GM23248 (cell line): ENCODE measurements at regions not wholly inside any gene's neighbourhood (a gene's known extent, or its start where the extent isn't known, plus 50 kb on each side); places are given as distances from the start of the nearest gene placed in this dataset.

Source experiments
- DNase-seq: peaks from one replicate; pipeline ENCODE4 v3.0.0-alpha.2; 2015
- H2AFZ ChIP-seq: fragments of 200-600 bp; sonication (generic); 2 replicates; pipeline ENCODE4 v1.6.1; 2016; ENCODE audit warnings: antibody characterized with exemption
- H3F3A ChIP-seq: fragments of 200-600 bp; sonication (generic); 2 replicates; pipeline ENCODE4 v1.6.1; 2016; ENCODE audit warnings: mild to moderate bottlenecking, antibody characterized with exemption, mixed run types; ENCODE audit not compliant: insufficient read depth
- H3K27ac ChIP-seq: fragments of 200-600 bp; sonication (generic); 2 replicates; pipeline ENCODE4 v1.5.1; 2016; ENCODE audit warnings: mild to moderate bottlenecking
- H3K27me3 ChIP-seq: fragments of 200-600 bp; sonication (generic); replicated peaks from 2 replicates; pipeline ENCODE4 v1.6.1; 2016; ENCODE audit warnings: mild to moderate bottlenecking; ENCODE audit not compliant: insufficient read depth
- H3K36me3 ChIP-seq: fragments of 200-600 bp; sonication (generic); 2 replicates; pipeline ENCODE4 v1.6.1; 2016; ENCODE audit warnings: low read depth, mild to moderate bottlenecking
- H3K4me1 ChIP-seq: fragments of 200-600 bp; sonication (generic); 2 replicates; pipeline ENCODE4 v1.6.1; 2016; ENCODE audit warnings: mild to moderate bottlenecking; ENCODE audit not compliant: insufficient read depth
- H3K4me2 ChIP-seq: fragments of 200-600 bp; sonication (generic); one replicate; pipeline ENCODE4 v1.6.1; 2016; ENCODE audit warnings: mild to moderate bottlenecking; ENCODE audit not compliant: unreplicated experiment
- H3K4me3 ChIP-seq: fragments of 200-600 bp; sonication (generic); 2 replicates; pipeline ENCODE4 v1.5.1; 2016; ENCODE audit warnings: mild to moderate bottlenecking
- H3K79me2 ChIP-seq: fragments of 200-600 bp; sonication (generic); 2 replicates; pipeline ENCODE4 v1.6.1; 2016; ENCODE audit warnings: mild to moderate bottlenecking; ENCODE audit not compliant: insufficient read depth
- H3K9ac ChIP-seq: fragments of 200-600 bp; sonication (generic); 2 replicates; pipeline ENCODE4 v1.6.1; 2016; ENCODE audit warnings: mild to moderate bottlenecking
- H3K9me2 ChIP-seq: fragments of 200-600 bp; sonication (generic); 2 replicates; pipeline ENCODE4 v1.6.1; 2016; ENCODE audit warnings: mixed run types, mild to moderate bottlenecking, moderate library complexity; ENCODE audit not compliant: insufficient read depth
- H3K9me3 ChIP-seq: fragments of 200-600 bp; sonication (generic); one replicate; pipeline ENCODE4 v1.6.1; 2017; ENCODE audit warnings: low read depth
- H4K20me1 ChIP-seq: fragments of 200-600 bp; sonication (generic); 2 replicates; pipeline ENCODE4 v1.6.0; 2016; ENCODE audit not compliant: insufficient read depth
- EZH2 ChIP-seq: fragments of 200-600 bp; sonication (generic); IDR thresholded peaks from 2 replicates; pipeline ENCODE4 v1.6.1; 2018; ENCODE audit warnings: antibody characterized with exemption, mild to moderate bottlenecking; ENCODE audit not compliant: insufficient read depth, poor library complexity, severe bottlenecking
- EZH2phosphoT487 ChIP-seq: fragments of 200-600 bp; sonication (generic); IDR thresholded peaks from 2 replicates; pipeline ENCODE4 v1.6.1; 2018; ENCODE audit warnings: antibody characterized with exemption, moderate library complexity, mild to moderate bottlenecking, low read depth; ENCODE audit not compliant: insufficient read depth
- WGBS, 2 experiments: methylation state at CpG; one replicate each; pipeline ENCODE4 v1.1.6; 2015 to 2017; ENCODE audit warnings: low lambda C conversion rate in 2 of 2, low coverage in 1 of 2; ENCODE audit errors: missing lambda C conversion rate in 2 of 2; 5-methylcytosine and 5-hydroxymethylcytosine counted together
- in situ Hi-C: fragments of 300-500 bp; cut with MboI; formaldehyde crosslinking; loops from 2 replicates; pipeline ENCODE4 v1.15.0; 2020

GRCh38 chr2:216915557-216916150 lies 55.8 kb upstream of the TNP1 start:
- peak; percentile 30 for DNase-seq
- H3K9ac ChIP-seq: no peak overlapping the region
- H2AFZ ChIP-seq: peak overlapping the region; percentile 52
- H3K79me2 ChIP-seq: no peaks in the 10 kb centered on the region
- H4K20me1 ChIP-seq: no peaks in the 10 kb centered on the region
- H3K27me3 ChIP-seq: no peaks in the 10 kb centered on the region
- no peak overlapping the region for H3K4me3 ChIP-seq
- no peaks in the 10 kb centered on the region for H3K36me3 ChIP-seq
- H3K9me3 ChIP-seq: no peaks in the 10 kb centered on the region
- H3K9me2 ChIP-seq: no peaks in the 10 kb centered on the region
- H3K4me2 ChIP-seq: no peak overlapping the region
- in situ Hi-C loops: no loop called here
- TF ChIP-seq EZH2 (no peak), EZH2phosphoT487 (no peak)
- WGBS, 2 experiments: 28 to 29% methylated on average over 12 of the region's 12 CpGs
- peaks cover 5% of the 10 kb centered on the region for H3F3A ChIP-seq
- H3K4me1 ChIP-seq: peaks cover 34% of the 10 kb centered on the region
- peak overlapping the region; percentile 41; the same call in 1 of the 2 replicates for H3K27ac ChIP-seq

DNA sequence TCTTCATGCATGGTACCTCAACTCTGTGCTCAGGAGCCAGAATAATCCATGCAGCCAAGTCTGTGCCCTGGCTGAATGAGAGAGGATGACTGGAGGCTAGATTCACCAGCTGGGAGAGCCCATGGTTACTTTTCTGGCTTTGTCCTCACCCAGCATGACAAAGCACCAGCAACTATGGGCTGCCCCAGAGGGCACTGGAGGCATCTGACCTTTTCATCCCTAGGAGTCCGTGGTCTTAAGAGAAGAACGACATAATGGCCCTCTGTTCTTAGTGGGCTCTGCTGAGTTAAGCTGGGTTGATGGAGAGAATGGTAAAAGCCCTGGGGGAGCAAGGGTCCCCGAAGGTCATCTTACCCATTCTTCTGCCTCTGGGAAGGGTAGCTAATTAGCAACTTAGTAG lies 54.6 kb upstream of the TNP1 start:
- H3K9me3 ChIP-seq: no peaks in the 10 kb centered on the region
- no peak overlapping the region for H3K4me2 ChIP-seq
- peaks cover 34% of the 10 kb centered on the region for H3K4me1 ChIP-seq
- H3K27me3 ChIP-seq: no peaks in the 10 kb centered on the region
- in situ Hi-C loops: no loop called here
- WGBS, 2 experiments: 95 to 98% methylated on average over 3 of the region's 3 CpGs
- TF ChIP-seq EZH2 (no peak), EZH2phosphoT487 (no peak)
- no peaks in the 10 kb centered on the region for H3K9me2 ChIP-seq
- H3K79me2 ChIP-seq: no peaks in the 10 kb centered on the region
- no peak overlapping the region for H3K27ac ChIP-seq
- peaks cover 5% of the 10 kb centered on the region for H3F3A ChIP-seq
- no peaks in the 10 kb centered on the region for H3K36me3 ChIP-seq
- DNase-seq: no peak
- H3K4me3 ChIP-seq: no peak overlapping the region
- no peak overlapping the region for H3K9ac ChIP-seq
- no peaks in the 10 kb centered on the region for H4K20me1 ChIP-seq
- H2AFZ ChIP-seq: no peak overlapping the region

- H3K9ac ChIP-seq: no peak overlapping the region
- H4K20me1 ChIP-seq: no peaks in the 10 kb centered on the region
- no peaks in the 10 kb centered on the region for H3K27me3 ChIP-seq
- in situ Hi-C loops: no loop called here
- no peak overlapping the region for H3K4me3 ChIP-seq
- no peak overlapping the region for H2AFZ ChIP-seq
- peaks cover 5% of the 10 kb centered on the region for H3F3A ChIP-seq
- no peak overlapping the region for H3K27ac ChIP-seq
- H3K79me2 ChIP-seq: no peaks in the 10 kb centered on the region
- H3K4me2 ChIP-seq: no peak overlapping the region
- H3K9me2 ChIP-seq: no peaks in the 10 kb centered on the region
- H3K9me3 ChIP-seq: no peaks in the 10 kb centered on the region
- DNase-seq: peak; percentile 77
- no peak for TF ChIP-seq EZH2
- no peak for TF ChIP-seq EZH2phosphoT487
- H3K4me1 ChIP-seq: peaks cover 20% of the 10 kb centered on the region
- no peaks in the 10 kb centered on the region for H3K36me3 ChIP-seq
These were observed 52.0 kb upstream of the TNP1 start for GRCh38 chr2:216911886-216912285.

DNA sequence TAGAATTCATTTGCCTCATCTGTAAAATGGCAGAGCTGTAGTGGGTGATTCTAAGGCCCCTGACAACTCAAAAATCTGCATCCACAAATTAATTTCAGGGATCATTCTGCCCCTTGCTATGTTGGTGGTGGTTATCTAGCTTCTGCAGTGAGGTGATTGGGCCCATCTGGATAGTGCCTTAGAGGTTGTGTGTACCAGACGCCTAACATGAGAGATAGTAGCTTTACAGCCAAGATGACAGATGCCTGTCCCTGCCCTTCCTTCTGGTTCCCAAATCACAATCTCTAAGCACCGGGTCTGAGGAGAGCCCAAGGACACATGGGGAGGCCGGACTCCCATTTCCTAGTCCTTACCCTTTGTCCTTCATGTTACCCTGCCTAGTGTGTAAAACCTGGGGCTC lies 51.1 kb upstream of the TNP1 start:
- no peak for TF ChIP-seq EZH2
- TF ChIP-seq EZH2phosphoT487: no peak
- H3K4me3 ChIP-seq: no peak overlapping the region
- no peak overlapping the region for H2AFZ ChIP-seq
- H3K9me2 ChIP-seq: no peaks in the 10 kb centered on the region
- H3K27ac ChIP-seq: no peak overlapping the region
- WGBS, 2 experiments: 81 to 86% methylated on average over 3 of the region's 3 CpGs
- H3K9me3 ChIP-seq: no peaks in the 10 kb centered on the region
- peaks cover 18% of the 10 kb centered on the region for H3K4me1 ChIP-seq
- no peaks in the 10 kb centered on the region for H4K20me1 ChIP-seq
- in situ Hi-C loops: no loop called here
- no peaks in the 10 kb centered on the region for H3K36me3 ChIP-seq
- DNase-seq: no peak
- H3K27me3 ChIP-seq: no peaks in the 10 kb centered on the region
- peaks cover 5% of the 10 kb centered on the region for H3F3A ChIP-seq
- no peaks in the 10 kb centered on the region for H3K79me2 ChIP-seq
- H3K4me2 ChIP-seq: no peak overlapping the region
- no peak overlapping the region for H3K9ac ChIP-seq
